ENCODE measurements at regions not wholly inside any gene's neighbourhood (a gene's known extent, or its start where the extent isn't known, plus 50 kb on each side); places are given as distances from the start of the nearest gene placed in this dataset.

DNA sequence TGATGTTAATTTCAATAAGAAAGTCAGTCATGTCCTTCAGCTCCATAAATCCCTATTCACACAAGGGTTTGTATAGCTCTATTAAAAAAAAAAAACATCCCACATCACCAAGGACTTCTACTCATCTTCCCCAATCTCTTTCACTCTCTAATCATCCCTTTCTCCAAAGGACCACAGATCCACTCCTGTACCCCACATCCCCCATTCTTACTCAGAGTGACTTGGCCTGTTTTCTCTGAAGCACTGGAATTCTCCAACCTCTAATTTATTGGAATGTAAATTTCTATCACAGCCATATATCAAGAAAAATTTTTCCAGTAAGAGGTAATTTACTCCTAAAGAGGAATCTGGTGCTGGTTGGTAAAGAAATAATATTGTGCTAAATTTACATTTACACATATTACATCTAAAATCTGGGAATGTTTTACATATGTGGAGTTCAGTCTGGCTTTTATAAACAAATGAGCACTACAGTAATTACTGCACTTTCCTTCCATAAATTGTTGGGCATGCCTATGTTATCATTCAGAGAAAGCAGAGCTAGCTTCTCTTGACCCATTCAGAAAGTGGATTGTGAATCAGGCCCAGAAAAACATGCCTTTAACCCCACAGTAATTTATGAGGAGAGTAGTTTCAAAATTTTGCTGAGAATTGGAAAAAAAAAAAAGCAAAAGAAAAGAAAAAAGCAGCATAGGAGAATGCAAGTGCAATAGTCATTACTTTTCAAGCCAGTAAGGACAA lies 399.5 kb upstream of the TNC start:
- no peak overlapping the region for H2BK20ac ChIP-seq (ENCODE audit: low read depth, low read length, poor library complexity, severe bottlenecking)
- peaks cover 0 to 13% (median 5%) of the 10 kb centered on the region in 3 experiments; a peak in 4 of 7 replicates for H3K36me3 Mint-ChIP-seq (ENCODE audit: insufficient read depth in 1 of 3, low read depth in 3 of 3)
- H3K9me3 Mint-ChIP-seq, result no peaks in the 10 kb centered on the region; a peak in 1 of 5 replicates
- H3K79me1 ChIP-seq (ENCODE audit: insufficient read depth, low read depth, low read length, poor library complexity, severe bottlenecking), result no peaks in the 10 kb centered on the region
- no peak overlapping the region for H2BK120ac ChIP-seq (ENCODE audit: low read depth, low read length, poor library complexity, severe bottlenecking)
- H3K4me1 ChIP-seq (ENCODE audit: insufficient read depth, low read length), result peaks cover 8% of the 10 kb centered on the region
- H3K9ac ChIP-seq (ENCODE audit: extremely low read depth, insufficient read length, low read length), result no peak overlapping the region
- H2BK12ac ChIP-seq (ENCODE audit: insufficient read length, low read depth, low read length), result no peak overlapping the region
- H3K27me3 ChIP-seq (ENCODE audit: insufficient read depth, low read length), result no peaks in the 10 kb centered on the region
- H4K20me1 ChIP-seq (ENCODE audit: control insufficient read depth, insufficient read depth, insufficient read length), result no peaks in the 10 kb centered on the region
- no peak overlapping the region for H4K91ac ChIP-seq (ENCODE audit: insufficient read length, low read depth, low read length)
- no peak overlapping the region for H2BK15ac ChIP-seq (ENCODE audit: low read depth, low read length)
- H3K4ac ChIP-seq (ENCODE audit: low read depth, low read length), result no peak overlapping the region
- no peak overlapping the region for H3K27ac Mint-ChIP-seq
- no peak overlapping the region for H3K4me2 ChIP-seq (ENCODE audit: insufficient read depth, insufficient read length, low read length)
- no peak overlapping the region for H3K27ac ChIP-seq (ENCODE audit: insufficient read length, low read depth, low read length)
- H4K5ac ChIP-seq (ENCODE audit: insufficient read length, low read depth, low read length), result no peak overlapping the region
- no peak overlapping the region for H3K4me3 Mint-ChIP-seq
- H3K27me3 Mint-ChIP-seq (ENCODE audit: low read depth), result no peaks in the 10 kb centered on the region
- H3K23ac ChIP-seq (ENCODE audit: insufficient read length, low read depth, low read length), result no peak overlapping the region
- no peak overlapping the region for H2AK5ac ChIP-seq (ENCODE audit: insufficient read length, low read length)
- no peak overlapping the region for H3K56ac ChIP-seq (ENCODE audit: insufficient read length, low read depth, low read length)
- no peak overlapping the region for H3K18ac ChIP-seq (ENCODE audit: insufficient read length, low read depth, low read length)
- H3K4me1 Mint-ChIP-seq, result peaks cover 24 to 25% of the 10 kb centered on the region in 2 experiments
- no peaks in the 10 kb centered on the region for H3K23me2 ChIP-seq (ENCODE audit: insufficient read length, low read depth, low read length, poor library complexity, severe bottlenecking)
- TF ChIP-seq, protein P1, sequence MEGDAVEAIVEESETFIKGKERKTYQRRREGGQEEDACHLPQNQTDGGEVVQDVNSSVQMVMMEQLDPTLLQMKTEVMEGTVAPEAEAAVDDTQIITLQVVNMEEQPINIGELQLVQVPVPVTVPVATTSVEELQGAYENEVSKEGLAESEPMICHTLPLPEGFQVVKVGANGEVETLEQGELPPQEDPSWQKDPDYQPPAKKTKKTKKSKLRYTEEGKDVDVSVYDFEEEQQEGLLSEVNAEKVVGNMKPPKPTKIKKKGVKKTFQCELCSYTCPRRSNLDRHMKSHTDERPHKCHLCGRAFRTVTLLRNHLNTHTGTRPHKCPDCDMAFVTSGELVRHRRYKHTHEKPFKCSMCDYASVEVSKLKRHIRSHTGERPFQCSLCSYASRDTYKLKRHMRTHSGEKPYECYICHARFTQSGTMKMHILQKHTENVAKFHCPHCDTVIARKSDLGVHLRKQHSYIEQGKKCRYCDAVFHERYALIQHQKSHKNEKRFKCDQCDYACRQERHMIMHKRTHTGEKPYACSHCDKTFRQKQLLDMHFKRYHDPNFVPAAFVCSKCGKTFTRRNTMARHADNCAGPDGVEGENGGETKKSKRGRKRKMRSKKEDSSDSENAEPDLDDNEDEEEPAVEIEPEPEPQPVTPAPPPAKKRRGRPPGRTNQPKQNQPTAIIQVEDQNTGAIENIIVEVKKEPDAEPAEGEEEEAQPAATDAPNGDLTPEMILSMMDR (conservative IDR thresholded peaks at IDR 0.05), result no peak
- H3T11ph ChIP-seq (ENCODE audit: low read length), result no peak overlapping the region
- H2AFZ ChIP-seq (ENCODE audit: low read length), result no peak overlapping the region
- H3K14ac ChIP-seq (ENCODE audit: insufficient read depth, low read length), result no peak overlapping the region
- DNase-seq, result no peak
- H4K8ac ChIP-seq (replicated peaks; ENCODE audit: insufficient read length, low read depth, low read length), result no peak overlapping the region
- H2BK5ac ChIP-seq (ENCODE audit: insufficient read length, low read length), result no peak overlapping the region
- H3K9me3 ChIP-seq (ENCODE audit: control insufficient read depth, low read depth, low read length), result no peaks in the 10 kb centered on the region
- H3K79me2 ChIP-seq (ENCODE audit: insufficient read depth, low read length), result no peaks in the 10 kb centered on the region
